HepG2 (cell line): ENCODE measurements at regions not wholly inside any gene's neighbourhood (a gene's known extent, or its start where the extent isn't known, plus 50 kb on each side); places are given as distances from the start of the nearest gene placed in this dataset.

Source experiments
- ATAC-seq: fragments of 200-7000 bp; cut with Tn5 transposase; 3 replicates; pipeline ENCODE4 v1.9.1; 2020; ENCODE audit warnings: mild to moderate bottlenecking, moderate library complexity
- BruUV-seq: library from RNA; stranded (reverse); fragments of 400-500 nt; replicated peaks from 2 replicates; lab custom pipeline; 2021; lab: Mats Ljungman, UMichigan
- CTCF ChIA-PET: fragments of 300-600 bp; formaldehyde crosslinking; extraction: SDS; loops from one replicate; lab custom pipeline; 2021; ENCODE audit warnings: low total read pairs, inconsistent platforms, low intra/inter-chr PET ratio; lab: Yijun Ruan, JAX
- POLR2A ChIA-PET: fragments of 350-600 bp; sonication (Branson Sonifier 250); formaldehyde crosslinking; loops from one replicate; lab custom pipeline; 2020; ENCODE audit warnings: antibody characterized with exemption, inconsistent platforms; lab: Yijun Ruan, JAX
- DNase-seq: peaks from one replicate; pipeline ENCODE4 v3.0.0-alpha.2; 2015; ENCODE audit warnings: low spot score
- FAIRE-seq: peaks from 3 replicates; lab custom pipeline; 2011; peaks lifted over from hg19 to GRCh38; lab: Jason Lieb, UNC
- H2AFZ ChIP-seq: one replicate; pipeline ENCODE4 v1.6.1; 2011; ENCODE audit warnings: low read length, inconsistent platforms
- H3K27ac ChIP-seq: fragments of 300-600 bp; 3 replicates; pipeline ENCODE4 v1.8.0; 2011; ENCODE audit warnings: mixed run types, mild to moderate bottlenecking, mixed read lengths, low read length, inconsistent platforms; ENCODE audit not compliant: insufficient read depth; ENCODE audit errors: extremely low read length
- H3K27me3 ChIP-seq, 2 experiments: fragments of 200-600 bp in 1 of 2; 2 replicates in 1 of 2; 3 replicates in 1 of 2; pipeline versions ENCODE4 v1.6.0 to v1.8.0; 2011; ENCODE audit warnings: low read length in 2 of 2, mild to moderate bottlenecking in 2 of 2, moderate library complexity in 2 of 2, inconsistent platforms in 1 of 2; ENCODE audit not compliant: insufficient read depth in 2 of 2, control insufficient read depth in 1 of 2
- H3K36me3 ChIP-seq, 2 experiments: fragments of 200-600 bp in 1 of 2; replicated peaks in 1 of 2; 2 replicates in 1 of 2; 3 replicates in 1 of 2; pipeline versions ENCODE4 v1.5.1 to v1.8.0; 2011; ENCODE audit warnings: low read length in 2 of 2, inconsistent platforms in 1 of 2; ENCODE audit not compliant: insufficient read depth in 2 of 2, control insufficient read depth in 1 of 2
- H3K4me1 ChIP-seq: 2 replicates; pipeline ENCODE4 v1.5.1; 2012; ENCODE audit warnings: low read length, inconsistent platforms; ENCODE audit not compliant: insufficient read depth
- H3K4me2 ChIP-seq: 2 replicates; pipeline ENCODE4 v1.6.0; 2011; ENCODE audit warnings: low read depth, low read length, inconsistent platforms
- H3K4me3 ChIP-seq, 3 experiments: fragments of 200-600 bp in 1 of 3; sonication (generic), shearing (Covaris generic) in 1 of 3; replicated peaks in 1 of 3; 2 replicates each; pipeline ENCODE4 v1.5.1; 2011 to 2016; ENCODE audit warnings: low read length in 3 of 3, inconsistent platforms in 2 of 3, low read depth in 2 of 3, mild to moderate bottlenecking in 2 of 3, control low read depth in 1 of 3, mixed read lengths in 1 of 3; ENCODE audit not compliant: insufficient read depth in 1 of 3
- H3K79me2 ChIP-seq: one replicate; pipeline ENCODE4 v1.6.1; 2011; ENCODE audit warnings: low read length, inconsistent platforms; ENCODE audit not compliant: insufficient read depth
- H3K9ac ChIP-seq: 2 replicates; pipeline ENCODE4 v1.6.0; 2011; ENCODE audit warnings: mild to moderate bottlenecking, low read depth, low read length, inconsistent platforms; ENCODE audit not compliant: insufficient read depth
- H3K9me3 ChIP-seq: 2 replicates; pipeline ENCODE4 v1.5.1; 2012; ENCODE audit warnings: mild to moderate bottlenecking, low read length
- H4K20me1 ChIP-seq: 2 replicates; pipeline ENCODE4 v1.6.0; 2011; ENCODE audit warnings: inconsistent platforms, mild to moderate bottlenecking, low read length, moderate library complexity; ENCODE audit not compliant: insufficient read depth
- BRCA1 ChIP-seq: sonication (generic); formaldehyde crosslinking; IDR thresholded peaks from 2 replicates; pipeline ENCODE4 v1.4.0; 2020; ENCODE audit warnings: missing genetic modification reagents
- CHD2 ChIP-seq: IDR thresholded peaks from 2 replicates; pipeline ENCODE4 v1.6.1; 2011; ENCODE audit warnings: low read depth, low read length, improper control_type of control experiment
- KAT2B ChIP-seq: fragments of 150-350 bp; IDR thresholded peaks from 2 replicates; pipeline ENCODE4 v1.6.1; 2014; ENCODE audit warnings: low read depth, low read length, borderline replicate concordance
- MLX ChIP-seq: IDR thresholded peaks from 2 replicates; pipeline ENCODE4 v1.6.1; 2016
- PHF21A ChIP-seq: sonication (generic); formaldehyde crosslinking; IDR thresholded peaks from 2 replicates; pipeline ENCODE4 v1.5.0; 2020; ENCODE audit warnings: mild to moderate bottlenecking, missing genetic modification reagents
- XBP1 ChIP-seq: sonication (generic); formaldehyde crosslinking; IDR thresholded peaks from 2 replicates; pipeline ENCODE4 v1.5.0; 2020; ENCODE audit warnings: missing genetic modification reagents
- ZKSCAN5 ChIP-seq: sonication (generic); formaldehyde crosslinking; IDR thresholded peaks from 2 replicates; pipeline ENCODE4 v1.5.1; 2020; ENCODE audit warnings: mild to moderate bottlenecking, missing genetic modification reagents
- ZMAT3 ChIP-seq: sonication (generic); formaldehyde crosslinking; conservative IDR thresholded peaks from 2 replicates; pipeline ENCODE4 v1.7.0; 2021; ENCODE audit warnings: missing genetic modification reagents
- ZNF121 ChIP-seq: sonication (generic); formaldehyde crosslinking; IDR thresholded peaks from 2 replicates; pipeline ENCODE4 v1.5.0; 2020; ENCODE audit warnings: mild to moderate bottlenecking, missing genetic modification reagents
- ZNF33B ChIP-seq: sonication (generic); formaldehyde crosslinking; IDR thresholded peaks from 2 replicates; pipeline ENCODE4 v1.5.1; 2020; ENCODE audit warnings: mild to moderate bottlenecking, missing genetic modification reagents
- ZNF513 ChIP-seq: sonication (generic); formaldehyde crosslinking; conservative IDR thresholded peaks from 2 replicates; pipeline ENCODE4 v1.5.0; 2020; ENCODE audit warnings: missing genetic modification reagents
- ZNF607 ChIP-seq: sonication (generic); formaldehyde crosslinking; IDR thresholded peaks from 2 replicates; pipeline ENCODE4 v1.5.1; 2020; ENCODE audit warnings: missing genetic modification reagents, mild to moderate bottlenecking, borderline replicate concordance
- ZNF770 ChIP-seq: sonication (generic); formaldehyde crosslinking; IDR thresholded peaks from 2 replicates; pipeline ENCODE4 v1.5.0; 2020; ENCODE audit warnings: mild to moderate bottlenecking, missing genetic modification reagents
- WGBS: methylation state at CpG from one replicate; pipeline ENCODE4 v1.1.6; 2017; ENCODE audit warnings: low lambda C conversion rate; 5-methylcytosine and 5-hydroxymethylcytosine counted together
- in situ Hi-C: cut with HindIII; loops from 2 replicates; pipeline ENCODE4 v1.10.0; 2017; ENCODE audit warnings: low pct_unique_long_range_greater_than_20kb; ENCODE audit not compliant: extremely low pct_ligation_motif_present
- intact Hi-C: fragments of 100-400 bp; cut with micrococcal nuclease; formaldehyde crosslinking; loops from one replicate; pipeline ENCODE4 v1.10.0; 2022; ENCODE audit not compliant: unreplicated experiment

- no peak overlapping the region for H3K4me3 ChIP-seq
- H3K4me2 ChIP-seq = no peak overlapping the region
- WGBS = 47% methylated on average over 10 of the region's 10 CpGs
- no peaks in the 10 kb centered on the region for H3K36me3 ChIP-seq
- TF ChIP-seq ZNF770 (0 out of 2 replicates have a peak, but pooled peaks have one; percentile 45), ZKSCAN5 (CRISPR knock-in tag) (no peak)
- no peak overlapping the region for H3K27ac ChIP-seq
- H4K20me1 ChIP-seq = no peaks in the 10 kb centered on the region
- BruUV-seq = no TSS peak
- H3K9ac ChIP-seq = no peak overlapping the region
- in situ Hi-C loops = no loop called here
- no peaks in the 10 kb centered on the region for H3K79me2 ChIP-seq
- FAIRE-seq = no peak
- no peak for DNase-seq
- ChIA-PET POLR2A (no interaction called here), CTCF (no interaction called here)
- intact Hi-C loops = no loop called here
- ATAC-seq = no peak
- no peaks in the 10 kb centered on the region for H3K9me3 ChIP-seq
- peaks cover 2 to 37% of the 10 kb centered on the region in 2 experiments; a peak in 4 of 5 replicates for H3K27me3 ChIP-seq
- H2AFZ ChIP-seq = no peak overlapping the region
- H3K4me1 ChIP-seq = peaks cover 56% of the 10 kb centered on the region
Measured at GRCh38 chr2:42848726-42849290, 56.4 kb upstream of the HAAO start.

GRCh38 chr2:42848265-42848664, 55.9 kb upstream of the HAAO start:
- no peaks in the 10 kb centered on the region for H3K9me3 ChIP-seq
- ATAC-seq = no peak
- FAIRE-seq = no peak
- ChIA-PET CTCF (no interaction called here), POLR2A (no interaction called here)
- H3K4me1 ChIP-seq = peaks cover 51% of the 10 kb centered on the region
- no peak overlapping the region for H3K4me3 ChIP-seq
- no peaks in the 10 kb centered on the region for H3K79me2 ChIP-seq
- in situ Hi-C loops (no loop called here), intact Hi-C loops (no loop called here)
- H2AFZ ChIP-seq = no peak overlapping the region
- no peak overlapping the region for H3K4me2 ChIP-seq
- BruUV-seq = no TSS peak
- H3K27me3 ChIP-seq = peaks cover 2 to 37% of the 10 kb centered on the region in 2 experiments; a peak in 4 of 5 replicates
- DNase-seq = no peak
- no peak overlapping the region for H3K27ac ChIP-seq
- WGBS = 85% methylated on average over 1 of the region's 1 CpG
- H4K20me1 ChIP-seq = no peaks in the 10 kb centered on the region
- H3K36me3 ChIP-seq = no peaks in the 10 kb centered on the region
- no peak overlapping the region for H3K9ac ChIP-seq
- no peak for TF ChIP-seq XBP1
- TF ChIP-seq ZNF513 (CRISPR knock-in tag) = no peak
- TF ChIP-seq ZMAT3 (CRISPR knock-in tag) = no peak
- TF ChIP-seq ZNF121 = no peak
- TF ChIP-seq CHD2 = no peak
- TF ChIP-seq ZNF33B (CRISPR knock-in tag) = no peak
- no peak for TF ChIP-seq PHF21A (CRISPR knock-in tag)
- no peak for TF ChIP-seq BRCA1
- no peak for TF ChIP-seq KAT2B
- no peak for TF ChIP-seq MLX (CRISPR knock-in tag)
- no peak for TF ChIP-seq ZNF607 (CRISPR knock-in tag)
